SK-N-SH treated with all-trans-retinoic acid at 6 μM for 48 hours (cell line): ENCODE measurements at regions not wholly inside any gene's neighbourhood (a gene's known extent, or its start where the extent isn't known, plus 50 kb on each side); places are given as distances from the start of the nearest gene placed in this dataset.
A peak's percentile ranks its signal among the peaks of the same experiment; 100 is the strongest.

Source experiments
- ATAC-seq: fragments of 200-7000 bp; cut with Tn5 transposase; 3 replicates; pipeline ENCODE4 v1.9.1; 2020; ENCODE audit warnings: mild to moderate bottlenecking, moderate library complexity
- ARNTL ChIP-seq: fragments of 450-650 bp; formaldehyde crosslinking; IDR thresholded peaks from 2 replicates; pipeline ENCODE4 v1.5.0; 2020; ENCODE audit warnings: low read depth, mild to moderate bottlenecking, moderate library complexity, borderline replicate concordance
- BACH2 ChIP-seq: fragments of 250-450 bp; sonication (Bioruptor Pico); IDR thresholded peaks from 2 replicates; pipeline ENCODE4 v1.9.0; 2021; ENCODE audit warnings: mild to moderate bottlenecking, borderline replicate concordance
- CSDC2 ChIP-seq: fragments of 250-450 bp; sonication (Bioruptor Pico); IDR thresholded peaks from 2 replicates; pipeline ENCODE4 v1.5.0; 2020; ENCODE audit warnings: mild to moderate bottlenecking, moderate library complexity
- CSRNP3 ChIP-seq: fragments of 250-450 bp; sonication (Bioruptor Pico); IDR thresholded peaks from 2 replicates; pipeline ENCODE4 v1.5.1; 2021; ENCODE audit warnings: mild to moderate bottlenecking, moderate library complexity
- ESRRG ChIP-seq: fragments of 250-450 bp; sonication (Bioruptor Pico); IDR thresholded peaks from 2 replicates; pipeline ENCODE4 v1.6.1; 2021; ENCODE audit warnings: mild to moderate bottlenecking
- GLIS3 ChIP-seq: fragments of 250-450 bp; sonication (Bioruptor Pico); IDR thresholded peaks from 2 replicates; pipeline ENCODE4 v1.5.0; 2020; ENCODE audit warnings: mild to moderate bottlenecking, moderate library complexity
- OSR1 ChIP-seq: fragments of 250-450 bp; sonication (Bioruptor Pico); IDR thresholded peaks from 2 replicates; pipeline ENCODE4 v1.8.0; 2022; ENCODE audit warnings: moderate library complexity, mild to moderate bottlenecking, inconsistent platforms
- POU6F1 ChIP-seq: fragments of 250-450 bp; sonication (Bioruptor Pico); IDR thresholded peaks from 2 replicates; pipeline ENCODE4 v1.8.0; 2021; ENCODE audit warnings: low read depth, mild to moderate bottlenecking, moderate library complexity, borderline replicate concordance
- PPARA ChIP-seq: fragments of 250-450 bp; sonication (Bioruptor Pico); IDR thresholded peaks from 2 replicates; pipeline ENCODE4 v1.5.0; 2020; ENCODE audit warnings: mild to moderate bottlenecking, borderline replicate concordance
- RARB ChIP-seq: fragments of 250-450 bp; sonication (Bioruptor Pico); IDR thresholded peaks from 2 replicates; pipeline ENCODE4 v1.8.0; 2021; ENCODE audit warnings: mild to moderate bottlenecking, moderate library complexity
- SNAI2 ChIP-seq: fragments of 250-450 bp; sonication (Bioruptor Pico); IDR thresholded peaks from 2 replicates; pipeline ENCODE4 v1.5.0; 2020; ENCODE audit warnings: mild to moderate bottlenecking, moderate library complexity
- TCF4 ChIP-seq: fragments of 250-450 bp; sonication (Bioruptor Pico); IDR thresholded peaks from 2 replicates; pipeline ENCODE4 v1.8.0; 2021; ENCODE audit warnings: mild to moderate bottlenecking, moderate library complexity, borderline replicate concordance
- TOX ChIP-seq: fragments of 250-450 bp; sonication (Bioruptor Pico); IDR thresholded peaks from 2 replicates; pipeline ENCODE4 v1.8.0; 2021; ENCODE audit warnings: mild to moderate bottlenecking, moderate library complexity, borderline replicate concordance
- TSHZ2 ChIP-seq: fragments of 250-450 bp; sonication (Bioruptor Pico); IDR thresholded peaks from 2 replicates; pipeline ENCODE4 v1.5.0; 2020; ENCODE audit warnings: mild to moderate bottlenecking, moderate library complexity
- ZC3H10 ChIP-seq: fragments of 250-450 bp; sonication (Bioruptor Pico); IDR thresholded peaks from 2 replicates; pipeline ENCODE4 v1.5.1; 2021; ENCODE audit warnings: mild to moderate bottlenecking, moderate library complexity
- ZFP3 ChIP-seq: fragments of 250-450 bp; sonication (Bioruptor Pico); IDR thresholded peaks from 2 replicates; pipeline ENCODE4 v1.5.0; 2020; ENCODE audit warnings: mild to moderate bottlenecking, moderate library complexity
- ZFP30 ChIP-seq: fragments of 450-650 bp; formaldehyde crosslinking; IDR thresholded peaks from 2 replicates; pipeline ENCODE4 v1.5.0; 2022; ENCODE audit warnings: mild to moderate bottlenecking, moderate library complexity
- ZNF565 ChIP-seq: fragments of 450-650 bp; formaldehyde crosslinking; conservative IDR thresholded peaks from 2 replicates; pipeline ENCODE4 v1.5.0; 2020; ENCODE audit warnings: low read depth, mild to moderate bottlenecking, moderate library complexity
- ZNF70 ChIP-seq: fragments of 450-650 bp; formaldehyde crosslinking; IDR thresholded peaks from 2 replicates; pipeline ENCODE4 v1.5.0; 2020; ENCODE audit warnings: mild to moderate bottlenecking, moderate library complexity
- TF ChIP-seq, protein P1 (sequence below): fragments of 250-450 bp; sonication (Bioruptor Pico); IDR thresholded peaks from 2 replicates; pipeline ENCODE4 v1.5.1; 2020; ENCODE audit warnings: low read depth, mild to moderate bottlenecking, moderate library complexity

GRCh38 chrX:39418731-39419638, 617.7 kb downstream of the MID1IP1 start:
- no peak for ATAC-seq

DNA sequence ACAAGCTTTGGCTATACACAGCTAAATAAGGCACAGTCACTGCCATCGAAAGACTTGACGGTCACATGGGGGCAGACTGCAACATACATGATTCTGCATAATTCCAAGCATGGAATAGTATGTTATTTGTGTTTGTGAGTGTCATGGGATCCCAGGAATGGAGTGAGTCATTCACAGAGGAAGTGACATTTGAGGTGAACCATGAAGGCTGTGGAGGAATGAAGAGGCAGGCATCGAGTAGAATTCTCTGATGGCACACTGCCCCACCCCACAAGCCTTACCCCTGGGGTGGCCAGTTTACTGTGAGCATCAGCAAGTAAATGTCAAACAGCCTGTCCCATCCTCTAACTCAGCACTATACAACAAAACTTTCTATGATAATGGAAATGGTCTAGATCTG, 619.7 kb downstream of the MID1IP1 start:
- ATAC-seq, result no peak
- TF ChIP-seq ZNF70 (no peak), TCF4 (CRISPR knock-in tag) (no peak), POU6F1 (CRISPR knock-in tag) (no peak), OSR1 (no peak), ZC3H10 (CRISPR knock-in tag) (no peak), CSDC2 (CRISPR knock-in tag) (no peak), CSRNP3 (CRISPR knock-in tag) (no peak), RARB (CRISPR knock-in tag) (no peak), ZNF565 (no peak), ZFP3 (CRISPR knock-in tag) (no peak), GLIS3 (no peak), ARNTL (no peak), TOX (no peak), PPARA (CRISPR knock-in tag) (no peak), BACH2 (CRISPR knock-in tag) (no peak)
- TF ChIP-seq, protein P1, sequence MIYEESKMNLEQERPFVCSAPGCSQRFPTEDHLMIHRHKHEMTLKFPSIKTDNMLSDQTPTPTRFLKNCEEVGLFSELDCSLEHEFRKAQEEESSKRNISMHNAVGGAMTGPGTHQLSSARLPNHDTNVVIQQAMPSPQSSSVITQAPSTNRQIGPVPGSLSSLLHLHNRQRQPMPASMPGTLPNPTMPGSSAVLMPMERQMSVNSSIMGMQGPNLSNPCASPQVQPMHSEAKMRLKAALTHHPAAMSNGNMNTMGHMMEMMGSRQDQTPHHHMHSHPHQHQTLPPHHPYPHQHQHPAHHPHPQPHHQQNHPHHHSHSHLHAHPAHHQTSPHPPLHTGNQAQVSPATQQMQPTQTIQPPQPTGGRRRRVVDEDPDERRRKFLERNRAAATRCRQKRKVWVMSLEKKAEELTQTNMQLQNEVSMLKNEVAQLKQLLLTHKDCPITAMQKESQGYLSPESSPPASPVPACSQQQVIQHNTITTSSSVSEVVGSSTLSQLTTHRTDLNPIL, result no peak
- TF ChIP-seq, all 23 proteins: peak for 0

More at GRCh38 chrX:39418731-39419638, 617.7 kb downstream of the MID1IP1 start:
- no peak for TF ChIP-seq ARNTL
- no peak for TF ChIP-seq PPARA (CRISPR knock-in tag)
- peak; percentile 85 for TF ChIP-seq TCF4 (CRISPR knock-in tag)
- TF ChIP-seq TSHZ2, result peak; percentile 73; the same call in 1 of the 2 replicates

DNA sequence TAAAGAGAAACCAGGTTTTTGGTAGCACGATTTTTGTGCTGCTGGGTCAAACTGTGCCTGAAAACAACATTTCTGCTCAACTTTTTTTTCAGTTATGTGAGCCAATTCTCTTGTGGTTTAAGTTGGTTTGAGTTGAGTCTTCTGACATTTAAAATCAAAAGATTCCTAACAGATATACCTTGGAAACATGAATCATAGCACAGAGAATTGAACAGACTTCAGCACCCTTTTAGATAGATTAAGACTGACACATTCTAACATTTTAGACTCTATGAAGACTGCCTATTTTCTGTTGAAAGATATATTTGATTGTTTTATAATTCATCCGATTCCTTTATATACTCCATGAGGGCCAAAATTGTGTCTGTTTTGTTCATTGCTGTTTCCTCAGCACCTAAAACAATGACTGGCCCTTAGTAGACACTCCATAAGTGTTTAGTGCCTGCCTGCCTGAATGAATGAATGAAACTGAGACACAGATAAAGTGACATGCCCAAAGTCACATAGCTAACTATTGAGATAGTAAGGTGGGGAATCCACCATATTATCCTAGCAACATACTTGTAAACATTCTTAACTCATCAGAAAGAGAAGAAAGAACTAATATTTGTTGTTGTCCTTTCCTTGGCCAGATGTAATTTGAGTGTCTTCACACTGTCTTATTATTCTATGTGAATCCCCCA, 624.0 kb downstream of the MID1IP1 start:
- no peak for ATAC-seq
- TF ChIP-seq, protein P1, result no peak
- no peak for TF ChIP-seq TOX
- no peak for TF ChIP-seq SNAI2 (CRISPR knock-in tag)
- no peak for TF ChIP-seq GLIS3
- TF ChIP-seq RARB (CRISPR knock-in tag), result no peak
- TF ChIP-seq CSDC2 (CRISPR knock-in tag), result no peak
- TF ChIP-seq ZNF565, result no peak
- no peak for TF ChIP-seq ESRRG
- no peak for TF ChIP-seq ZC3H10 (CRISPR knock-in tag)
- no peak for TF ChIP-seq TCF4 (CRISPR knock-in tag)
- no peak for TF ChIP-seq ZFP3 (CRISPR knock-in tag)
- no peak for TF ChIP-seq ZFP30 (CRISPR knock-in tag)
- TF ChIP-seq OSR1, result no peak
- TF ChIP-seq BACH2 (CRISPR knock-in tag), result no peak
